MM.1S (cell line): ENCODE measurements at regions not wholly inside any gene's neighbourhood (a gene's known extent, or its start where the extent isn't known, plus 50 kb on each side); places are given as distances from the start of the nearest gene placed in this dataset.

Source experiments
- DNase-seq: peaks from one replicate; pipeline ENCODE4 v3.0.0-alpha.2; 2015
- H2AFZ ChIP-seq: fragments of 300-600 bp; sonication (generic); 2 replicates; pipeline ENCODE4 v1.6.0; 2016; ENCODE audit warnings: antibody characterized with exemption, low read length
- H3F3A ChIP-seq: fragments of 300-600 bp; sonication (generic); 2 replicates; pipeline ENCODE4 v1.6.1; 2016; ENCODE audit warnings: mild to moderate bottlenecking, antibody characterized with exemption, low read length, moderate library complexity, mixed read lengths; ENCODE audit not compliant: insufficient read depth
- H3K27ac ChIP-seq: fragments of 300-600 bp; sonication (generic); 2 replicates; pipeline ENCODE4 v1.5.1; 2016; ENCODE audit warnings: mild to moderate bottlenecking, low read length
- H3K27me3 ChIP-seq: fragments of 300-600 bp; sonication (generic); replicated peaks from 2 replicates; pipeline ENCODE4 v1.6.0; 2016; ENCODE audit warnings: low read length; ENCODE audit not compliant: insufficient read depth
- H3K36me3 ChIP-seq: fragments of 300-600 bp; sonication (generic); replicated peaks from 2 replicates; pipeline ENCODE4 v1.6.1; 2016; ENCODE audit warnings: mild to moderate bottlenecking, low read length, mixed read lengths; ENCODE audit not compliant: insufficient read depth
- H3K4me1 ChIP-seq: fragments of 300-600 bp; sonication (generic); 2 replicates; pipeline ENCODE4 v1.6.1; 2016; ENCODE audit warnings: low read length, mixed read lengths
- H3K4me2 ChIP-seq: fragments of 300-600 bp; sonication (generic); 2 replicates; pipeline ENCODE4 v1.6.0; 2016; ENCODE audit warnings: low read depth, low read length
- H3K4me3 ChIP-seq: fragments of 300-600 bp; sonication (generic); 2 replicates; pipeline ENCODE4 v1.5.1; 2016; ENCODE audit warnings: low read length, mixed read lengths
- H3K79me2 ChIP-seq: fragments of 300-600 bp; sonication (generic); 2 replicates; pipeline ENCODE4 v1.6.1; 2016; ENCODE audit warnings: mixed run types, low read length, mixed read lengths
- H3K9ac ChIP-seq: fragments of 300-600 bp; sonication (generic); 2 replicates; pipeline ENCODE4 v1.6.1; 2016; ENCODE audit warnings: low read length, mixed read lengths
- H3K9me2 ChIP-seq: fragments of 300-600 bp; sonication (generic); replicated peaks from 2 replicates; pipeline ENCODE4 v1.6.1; 2016; ENCODE audit warnings: mild to moderate bottlenecking, low read length, mixed read lengths; ENCODE audit not compliant: insufficient read depth
- H3K9me3 ChIP-seq: fragments of 300-600 bp; sonication (generic); replicated peaks from 2 replicates; pipeline ENCODE4 v1.6.1; 2016; ENCODE audit warnings: mild to moderate bottlenecking, low read length, mixed read lengths; ENCODE audit not compliant: insufficient read depth
- H4K20me1 ChIP-seq: fragments of 300-600 bp; sonication (generic); 2 replicates; pipeline ENCODE4 v1.6.1; 2016; ENCODE audit warnings: mild to moderate bottlenecking, low read length, moderate library complexity, mixed read lengths; ENCODE audit not compliant: insufficient read depth
- CTCF ChIP-seq: fragments of 300-600 bp; sonication (generic); IDR thresholded peaks from 2 replicates; pipeline ENCODE4 v1.5.1; 2016; ENCODE audit warnings: antibody characterized with exemption, low read length, mixed read lengths
- EZH2 ChIP-seq: fragments of 300-600 bp; sonication (generic); optimal IDR thresholded peaks from 2 replicates; pipeline ENCODE3; 2017; ENCODE audit warnings: low read depth, mild to moderate bottlenecking, antibody characterized with exemption, low read length, mixed read lengths
- EZH2phosphoT487 ChIP-seq: fragments of 300-600 bp; sonication (generic); IDR thresholded peaks from 2 replicates; pipeline ENCODE4 v1.6.1; 2018; ENCODE audit warnings: antibody characterized with exemption, low read length

DNA sequence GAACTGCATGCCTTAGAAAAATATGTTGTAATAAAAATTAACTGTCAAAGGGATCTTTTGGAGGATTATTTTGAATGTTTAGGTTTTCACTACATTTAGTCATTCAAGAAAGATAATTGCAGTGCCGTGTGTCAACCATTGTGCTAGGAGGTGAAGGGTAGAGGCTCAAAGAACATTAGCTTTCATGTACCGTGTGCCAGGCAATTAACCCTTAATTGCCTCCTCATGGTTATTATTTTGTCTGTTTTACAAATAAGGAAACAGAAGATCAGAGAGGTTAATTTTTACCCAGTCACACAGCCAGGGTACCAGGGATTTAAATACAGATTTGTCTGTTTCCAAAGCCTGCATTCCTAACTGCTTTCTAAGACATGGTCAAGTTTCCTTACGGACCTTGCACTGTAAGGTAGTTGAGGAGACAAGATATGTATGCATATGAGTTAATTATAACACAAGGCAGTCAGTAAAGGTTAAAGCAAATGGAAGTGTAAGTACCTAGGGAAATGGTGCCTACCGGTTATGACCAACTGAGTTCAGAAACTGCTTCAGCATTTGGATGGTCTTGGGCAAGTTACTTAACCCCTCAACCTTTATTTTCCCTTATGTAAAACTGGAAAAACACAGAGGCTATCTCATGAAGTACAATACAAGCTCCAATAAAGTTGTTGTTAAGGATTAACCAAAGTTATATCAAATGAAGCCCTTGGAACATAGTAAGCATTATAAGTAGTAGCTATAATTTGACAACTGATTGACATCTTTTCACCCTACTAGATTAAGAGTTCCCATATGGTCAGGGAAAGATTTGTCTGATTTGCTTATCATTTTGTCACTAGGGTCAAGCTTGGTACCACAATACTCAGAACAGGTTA lies 434.9 kb downstream of the MBD2 start:
- Histone ChIP-seq H3K9me2 (no peaks in the 10 kb centered on the region), H3K27me3 (no peaks in the 10 kb centered on the region), H3K4me3 (no peak overlapping the region), H3K79me2 (no peaks in the 10 kb centered on the region), H3K4me1 (no peaks in the 10 kb centered on the region), H2AFZ (no peak overlapping the region), H4K20me1 (no peaks in the 10 kb centered on the region), H3K36me3 (no peaks in the 10 kb centered on the region), H3K9me3 (no peaks in the 10 kb centered on the region), H3K9ac (no peak overlapping the region), H3K4me2 (no peak overlapping the region), H3K27ac (no peak overlapping the region), H3F3A (no peaks in the 10 kb centered on the region)
- no peak for DNase-seq
- no peak for TF ChIP-seq CTCF
- TF ChIP-seq EZH2 = no peak
- no peak for TF ChIP-seq EZH2phosphoT487

- Histone ChIP-seq H3F3A (no peaks in the 10 kb centered on the region), H3K36me3 (no peaks in the 10 kb centered on the region), H4K20me1 (no peaks in the 10 kb centered on the region), H3K79me2 (no peaks in the 10 kb centered on the region), H2AFZ (no peak overlapping the region), H3K9me2 (no peaks in the 10 kb centered on the region), H3K4me3 (no peak overlapping the region), H3K9me3 (no peaks in the 10 kb centered on the region), H3K4me2 (no peak overlapping the region), H3K4me1 (peaks cover 12% of the 10 kb centered on the region; the same call in 1 of the 2 replicates), H3K9ac (no peak overlapping the region), H3K27me3 (no peaks in the 10 kb centered on the region), H3K27ac (no peak overlapping the region)
- no peak for DNase-seq
- TF ChIP-seq CTCF = no peak
- no peak for TF ChIP-seq EZH2phosphoT487
Measured at GRCh38 chr18:53785811-53786210, 438.7 kb downstream of the MBD2 start.

- H3K36me3 ChIP-seq = no peaks in the 10 kb centered on the region
- no peaks in the 10 kb centered on the region for H4K20me1 ChIP-seq
- H3F3A ChIP-seq = no peaks in the 10 kb centered on the region
- H2AFZ ChIP-seq = no peak overlapping the region
- H3K79me2 ChIP-seq = no peaks in the 10 kb centered on the region
- no peak overlapping the region for H3K9ac ChIP-seq
- no peak for DNase-seq
- H3K4me3 ChIP-seq = no peak overlapping the region
- no peak for TF ChIP-seq EZH2phosphoT487
- TF ChIP-seq CTCF = no peak
- TF ChIP-seq EZH2 = no peak
- no peak overlapping the region for H3K4me2 ChIP-seq
- no peak overlapping the region for H3K27ac ChIP-seq
- peaks cover 17% of the 10 kb centered on the region for H3K4me1 ChIP-seq
- no peaks in the 10 kb centered on the region for H3K27me3 ChIP-seq
- H3K9me3 ChIP-seq = no peaks in the 10 kb centered on the region
- H3K9me2 ChIP-seq = no peaks in the 10 kb centered on the region
Measured at GRCh38 chr18:53784253-53784652, 440.2 kb downstream of the MBD2 start.
